Esophagus muscularis mucosa (tissue), 4 donors: ENCODE measurements at regions not wholly inside any gene's neighbourhood (a gene's known extent, or its start where the extent isn't known, plus 50 kb on each side); places are given as distances from the start of the nearest gene placed in this dataset.

Experiments
- DNase-seq: peaks from one replicate; pipeline ENCODE4 v3.0.0-alpha.2; 2017; ENCODE audit errors: extremely low spot score
- H3K27ac ChIP-seq, 4 donors: fragments of 200-600 bp; sonication (generic); replicated peaks in 1 of 4; 1 replicate in 3 of 4; 2 replicates in 1 of 4; pipeline ENCODE4 v1.5.1; 2016 to 2019; ENCODE audit warnings: mild to moderate bottlenecking in 1 of 4
- H3K27me3 ChIP-seq, 4 donors: fragments of 200-600 bp; sonication (generic); one replicate each; pipeline versions ENCODE4 v1.5.1 to v1.6.0; 2016 to 2019
- H3K36me3 ChIP-seq, 4 donors: fragments of 200-600 bp; sonication (generic); one replicate each; pipeline ENCODE4 v1.5.1; 2016 to 2019
- H3K4me1 ChIP-seq, 4 donors: fragments of 200-600 bp; sonication (generic); one replicate each; pipeline ENCODE4 v1.5.1; 2016 to 2019
- H3K4me3 ChIP-seq, 4 donors: fragments of 200-600 bp; sonication (generic); 1 replicate in 2 of 4; 2 replicates in 2 of 4; pipeline ENCODE4 v1.5.1; 2016 to 2019; ENCODE audit warnings: mild to moderate bottlenecking in 4 of 4, moderate library complexity in 1 of 4
- H3K9me3 ChIP-seq, 4 donors: fragments of 200-600 bp; sonication (generic); 1 replicate in 3 of 4; 2 replicates in 1 of 4; pipeline ENCODE4 v1.5.1; 2016 to 2019
- EP300 ChIP-seq: sonication (generic); formaldehyde crosslinking; IDR thresholded peaks from one replicate; pipeline ENCODE4 v1.6.1; 2017; ENCODE audit warnings: antibody characterized with exemption
- POLR2A ChIP-seq: fragments of 450-650 bp; IDR thresholded peaks from one replicate; pipeline ENCODE4 v1.6.1; 2017; ENCODE audit warnings: antibody characterized with exemption, moderate library complexity, mild to moderate bottlenecking, low read depth
- POLR2AphosphoS5 ChIP-seq, 2 donors: sonication (generic); formaldehyde crosslinking; IDR thresholded peaks; one replicate each; pipeline ENCODE4 v1.6.1; 2017; ENCODE audit warnings: antibody characterized with exemption in 2 of 2
- WGBS: methylation state at CpG from one replicate; pipeline ENCODE4 v1.1.5; 2018; 5-methylcytosine and 5-hydroxymethylcytosine counted together
- intact Hi-C: fragments of 100-400 bp; cut with DNase I; formaldehyde crosslinking; loops from one replicate; pipeline ENCODE4 v1.15.1; 2023
- TF ChIP-seq, protein P1 (sequence below), 3 experiments: fragments of 200-600 bp in 2 of 3; fragments of 450-650 bp in 1 of 3; sonication (generic) in 2 of 3; IDR thresholded peaks; one replicate each; pipeline ENCODE4 v1.5.1; 2017 to 2019; ENCODE audit warnings: antibody characterized with exemption in 3 of 3, mild to moderate bottlenecking in 2 of 3, moderate library complexity in 1 of 3

DNA sequence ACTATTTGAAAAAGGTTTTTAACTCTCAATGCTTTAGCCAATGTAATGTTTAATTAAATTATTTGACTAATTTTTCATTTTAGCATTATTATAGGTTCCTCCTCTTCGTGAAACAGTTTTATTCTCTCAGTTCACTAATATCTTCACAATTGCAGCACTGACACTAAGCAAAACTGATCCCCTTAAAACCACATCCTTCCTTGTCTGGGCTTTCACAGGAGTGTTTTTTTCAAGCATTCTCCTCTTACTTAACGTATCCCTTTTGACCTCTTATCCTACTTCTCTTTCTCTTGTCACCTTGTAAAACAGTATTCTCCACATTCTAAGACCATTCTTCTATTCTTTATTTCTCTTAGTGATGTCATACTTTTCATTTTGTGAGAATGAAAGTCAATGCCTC lies 112.8 kb downstream of the DSC3 start:
- TF ChIP-seq POLR2A (no peak), EP300 (no peak), POLR2AphosphoS5 (IDR thresholded peaks at IDR 0.05) (no peak)
- TF ChIP-seq, protein P1, sequence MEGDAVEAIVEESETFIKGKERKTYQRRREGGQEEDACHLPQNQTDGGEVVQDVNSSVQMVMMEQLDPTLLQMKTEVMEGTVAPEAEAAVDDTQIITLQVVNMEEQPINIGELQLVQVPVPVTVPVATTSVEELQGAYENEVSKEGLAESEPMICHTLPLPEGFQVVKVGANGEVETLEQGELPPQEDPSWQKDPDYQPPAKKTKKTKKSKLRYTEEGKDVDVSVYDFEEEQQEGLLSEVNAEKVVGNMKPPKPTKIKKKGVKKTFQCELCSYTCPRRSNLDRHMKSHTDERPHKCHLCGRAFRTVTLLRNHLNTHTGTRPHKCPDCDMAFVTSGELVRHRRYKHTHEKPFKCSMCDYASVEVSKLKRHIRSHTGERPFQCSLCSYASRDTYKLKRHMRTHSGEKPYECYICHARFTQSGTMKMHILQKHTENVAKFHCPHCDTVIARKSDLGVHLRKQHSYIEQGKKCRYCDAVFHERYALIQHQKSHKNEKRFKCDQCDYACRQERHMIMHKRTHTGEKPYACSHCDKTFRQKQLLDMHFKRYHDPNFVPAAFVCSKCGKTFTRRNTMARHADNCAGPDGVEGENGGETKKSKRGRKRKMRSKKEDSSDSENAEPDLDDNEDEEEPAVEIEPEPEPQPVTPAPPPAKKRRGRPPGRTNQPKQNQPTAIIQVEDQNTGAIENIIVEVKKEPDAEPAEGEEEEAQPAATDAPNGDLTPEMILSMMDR (IDR thresholded peaks at IDR 0.05) = no peak
- no peak for DNase-seq
- no peaks in the 10 kb centered on the region for H3K36me3 ChIP-seq
- no peak overlapping the region for H3K4me3 ChIP-seq
- no peaks in the 10 kb centered on the region for H3K4me1 ChIP-seq
- peaks cover 0 to 2% (median 0%) of the 10 kb centered on the region in 4 donors for H3K27me3 ChIP-seq
- no peak overlapping the region for H3K27ac ChIP-seq
- H3K9me3 ChIP-seq = no peaks in the 10 kb centered on the region
- 59% methylated on average over 2 of the region's 2 CpGs for WGBS
- intact Hi-C loops = no loop called here

DNA sequence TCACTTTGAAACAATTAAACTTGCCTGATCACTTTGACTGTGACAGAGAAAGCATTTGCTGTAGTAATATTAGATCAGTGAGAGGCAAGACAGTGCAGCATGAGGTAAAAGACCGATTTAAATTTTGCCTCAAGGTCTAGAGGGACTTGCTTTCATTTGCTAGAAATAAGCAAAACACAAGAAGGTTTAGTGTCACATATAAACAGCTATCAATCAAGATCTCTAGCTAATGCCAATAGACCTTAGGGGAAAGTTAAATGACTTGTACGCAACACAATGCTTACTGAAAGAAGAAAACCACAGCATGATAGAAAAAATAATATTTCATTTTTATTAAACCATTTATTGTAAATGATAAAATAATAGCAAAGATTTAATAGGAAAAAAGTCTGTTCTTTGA lies 113.5 kb downstream of the DSC3 start:
- TF ChIP-seq POLR2A = no peak
- no peak for TF ChIP-seq POLR2AphosphoS5 (IDR thresholded peaks at IDR 0.05)
- TF ChIP-seq, protein P1 (IDR thresholded peaks at IDR 0.05) = no peak
- TF ChIP-seq EP300 = no peak
- Histone ChIP-seq H3K27me3 (peaks cover 0 to 2% (median 0%) of the 10 kb centered on the region in 4 donors), H3K27ac (no peak overlapping the region), H3K4me1 (no peaks in the 10 kb centered on the region), H3K4me3 (no peak overlapping the region), H3K9me3 (no peaks in the 10 kb centered on the region), H3K36me3 (no peaks in the 10 kb centered on the region)
- intact Hi-C loops = no loop called here
- no peak for DNase-seq
- WGBS = 63% methylated on average over 2 of the region's 2 CpGs

DNA sequence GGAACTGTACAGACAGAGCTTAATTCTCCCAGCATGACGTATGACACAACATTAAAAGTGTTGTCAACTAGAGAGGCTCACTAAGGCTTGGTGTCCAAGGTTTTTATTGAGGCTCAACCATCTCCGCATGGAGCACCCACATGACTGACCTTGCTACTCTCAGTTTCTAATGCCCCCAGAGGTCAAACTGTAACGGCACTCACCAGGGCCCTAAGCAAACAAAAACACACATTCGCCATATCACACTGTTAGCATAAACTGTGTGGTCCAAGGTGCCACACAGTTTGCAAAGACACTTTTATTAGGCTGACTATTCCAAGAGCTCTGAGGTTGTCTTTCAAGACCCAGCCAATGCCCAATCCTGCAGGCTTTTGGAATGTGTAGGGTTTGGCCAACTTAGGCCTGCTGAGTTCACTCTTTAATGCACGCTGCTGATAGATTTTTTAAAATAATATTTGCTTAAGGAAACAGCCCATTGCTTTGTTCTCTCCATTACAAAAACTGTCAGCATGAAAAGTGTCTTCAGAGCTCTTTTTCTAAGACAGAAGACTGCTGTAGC lies 114.9 kb downstream of the DSC3 start:
- TF ChIP-seq EP300 (no peak), POLR2A (no peak), POLR2AphosphoS5 (IDR thresholded peaks at IDR 0.05) (no peak)
- TF ChIP-seq, protein P1 (IDR thresholded peaks at IDR 0.05) = no peak
- H3K9me3 ChIP-seq = no peaks in the 10 kb centered on the region
- intact Hi-C loops = no loop called here
- 52% methylated on average over 5 of the region's 5 CpGs for WGBS
- H3K36me3 ChIP-seq = no peaks in the 10 kb centered on the region
- peaks cover 0 to 2% (median 0%) of the 10 kb centered on the region in 4 donors for H3K27me3 ChIP-seq
- no peak for DNase-seq
- H3K4me3 ChIP-seq = no peak overlapping the region
- H3K4me1 ChIP-seq = no peaks in the 10 kb centered on the region
- H3K27ac ChIP-seq = no peak overlapping the region

DNA sequence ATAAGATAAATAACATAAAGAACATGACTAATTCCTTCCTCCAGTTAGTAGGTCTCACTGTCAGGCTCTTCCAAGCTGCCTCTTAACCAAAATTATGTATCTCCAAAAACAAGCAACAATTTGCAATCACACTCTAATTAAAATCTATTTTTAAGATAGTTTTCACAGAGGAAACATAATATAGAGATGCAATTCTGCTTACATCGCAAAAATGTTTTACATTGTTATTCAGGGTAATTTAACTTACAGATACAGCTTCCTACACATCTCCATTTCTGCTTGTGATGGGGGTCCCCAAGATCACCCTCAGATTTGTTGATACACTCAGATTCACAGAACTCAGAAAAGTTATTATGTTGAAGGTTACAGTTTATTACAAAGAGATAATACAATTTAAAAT lies 115.5 kb downstream of the DSC3 start:
- Histone ChIP-seq H3K4me1 (no peaks in the 10 kb centered on the region), H3K27me3 (peaks cover 0 to 2% (median 0%) of the 10 kb centered on the region in 4 donors), H3K27ac (no peak overlapping the region), H3K4me3 (no peak overlapping the region), H3K36me3 (no peaks in the 10 kb centered on the region), H3K9me3 (no peaks in the 10 kb centered on the region)
- no peak for DNase-seq
- TF ChIP-seq EP300 (no peak), POLR2A (no peak)
- 100% methylated on average over 1 of the region's 1 CpG for WGBS
- intact Hi-C loops = no loop called here

DNA sequence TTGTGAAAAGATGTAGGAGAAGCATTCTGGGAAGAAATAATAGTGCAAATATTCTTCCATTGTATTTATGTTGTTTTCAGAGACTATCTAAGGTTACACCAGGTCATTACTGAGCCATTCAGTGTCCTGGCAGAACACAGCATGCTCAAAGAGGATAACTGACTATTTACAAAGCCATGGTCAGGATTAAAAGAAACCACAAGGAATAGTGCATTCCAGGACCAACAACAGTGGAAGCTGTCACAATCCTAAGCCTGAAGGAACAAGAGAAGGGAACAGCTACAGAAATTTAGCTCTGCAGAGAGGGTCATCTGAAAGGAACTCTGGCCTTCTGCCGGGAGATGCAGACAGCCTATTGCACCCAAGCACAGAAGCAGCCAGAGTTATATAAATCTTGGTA lies 116.7 kb downstream of the DSC3 start:
- DNase-seq = no peak

More for the DNA sequence above, 116.7 kb downstream of the DSC3 start:
- Histone ChIP-seq H3K4me3 (no peak overlapping the region), H3K4me1 (no peaks in the 10 kb centered on the region), H3K36me3 (no peaks in the 10 kb centered on the region), H3K27ac (no peak overlapping the region), H3K27me3 (peaks cover 0 to 2% (median 0%) of the 10 kb centered on the region in 4 donors), H3K9me3 (no peaks in the 10 kb centered on the region)
- intact Hi-C loops = no loop called here
- WGBS = 80% methylated on average over 1 of the region's 1 CpG
- TF ChIP-seq EP300 (no peak), POLR2AphosphoS5 (IDR thresholded peaks at IDR 0.05) (no peak), POLR2A (no peak)
- TF ChIP-seq, protein P1 (IDR thresholded peaks at IDR 0.05) = no peak
